ENCODE measurements at regions not wholly inside any gene's neighbourhood (a gene's known extent, or its start where the extent isn't known, plus 50 kb on each side); places are given as distances from the start of the nearest gene placed in this dataset.

DNA sequence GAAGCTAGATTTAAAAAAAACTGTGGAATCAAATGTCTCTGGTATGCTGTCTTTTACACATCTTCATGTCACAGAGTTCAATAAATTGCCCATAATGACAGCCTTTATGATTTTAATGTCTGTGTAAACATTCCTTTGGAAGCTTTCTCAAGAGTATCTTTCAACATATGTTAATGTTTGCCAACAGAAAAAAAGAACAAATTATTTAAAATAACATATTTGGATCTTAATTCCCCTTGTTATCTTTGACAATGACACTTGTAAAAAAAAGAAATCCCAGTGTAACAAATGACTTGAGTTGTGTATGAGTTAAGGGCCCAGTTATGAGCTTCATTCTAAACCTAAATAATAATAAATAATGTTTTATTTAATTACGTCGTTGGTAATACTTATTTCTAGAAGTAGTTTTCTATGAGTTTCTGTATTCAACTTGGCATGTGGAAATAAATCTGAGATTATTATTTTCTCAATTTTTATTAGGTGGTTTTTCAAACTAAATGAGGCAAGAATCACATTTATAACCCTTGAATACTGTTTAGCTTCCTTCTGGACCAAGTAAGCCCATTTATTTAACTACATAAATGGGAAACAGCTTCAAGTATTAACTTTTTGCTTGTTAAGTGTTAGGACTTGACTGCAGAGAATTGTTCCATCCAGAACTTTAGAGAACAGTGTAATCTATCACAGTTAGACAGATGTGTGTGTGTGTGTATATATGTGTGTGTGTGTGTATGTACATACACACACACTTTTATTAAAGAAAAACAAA lies 182.1 kb downstream of the POSTN start:
- H3K27me3 Mint-ChIP-seq, result peaks cover 0 to 3% of the 10 kb centered on the region in 2 donors
- Histone ChIP-seq H3K27ac (ENCODE audit: low read depth, low read length) (no peak overlapping the region), H3K36me3 (ENCODE audit: insufficient read depth, low read length) (no peaks in the 10 kb centered on the region), H3K27me3 (ENCODE audit: insufficient read depth, low read length, poor library complexity, severe bottlenecking) (no peaks in the 10 kb centered on the region), H3K9me3 (ENCODE audit: low read length) (no peaks in the 10 kb centered on the region), H3K4me1 (ENCODE audit: insufficient read depth, low read length) (no peaks in the 10 kb centered on the region), H3K4me3 (ENCODE audit: low read length) (no peak overlapping the region)
- H3K27ac Mint-ChIP-seq, result no peak overlapping the region
- H3K4me3 Mint-ChIP-seq, result no peak overlapping the region
- CTCF ChIA-PET, result no interaction called here
- H3K4me1 Mint-ChIP-seq, result no peaks in the 10 kb centered on the region
- H3K36me3 Mint-ChIP-seq, result no peaks in the 10 kb centered on the region
- peaks cover 2 to 5% (median 3%) of the 10 kb centered on the region in 5 donors for H3K9me3 Mint-ChIP-seq
- POLR2A ChIA-PET, result no interaction called here
- no peak for DNase-seq

- Histone ChIP-seq H3K36me3 (ENCODE audit: insufficient read depth, low read length) (no peaks in the 10 kb centered on the region), H3K4me1 (ENCODE audit: insufficient read depth, low read length) (no peaks in the 10 kb centered on the region), H3K27me3 (ENCODE audit: insufficient read depth, low read length, poor library complexity, severe bottlenecking) (no peaks in the 10 kb centered on the region), H3K9me3 (ENCODE audit: low read length) (no peaks in the 10 kb centered on the region), H3K27ac (ENCODE audit: low read depth, low read length) (no peak overlapping the region), H3K4me3 (ENCODE audit: low read length) (no peak overlapping the region)
- H3K27ac Mint-ChIP-seq, result peak overlapping the region in 1 of 8 donors; percentile 62
- H3K4me1 Mint-ChIP-seq, result no peaks in the 10 kb centered on the region
- H3K36me3 Mint-ChIP-seq, result no peaks in the 10 kb centered on the region
- ChIA-PET CTCF (no interaction called here), POLR2A (no interaction called here)
- DNase-seq, result no peak
- H3K9me3 Mint-ChIP-seq, result peaks cover 2 to 5% (median 3%) of the 10 kb centered on the region in 5 donors
- H3K4me3 Mint-ChIP-seq, result no peak overlapping the region
- H3K27me3 Mint-ChIP-seq, result peaks cover 0 to 1% of the 10 kb centered on the region in 2 donors
These were observed 185.4 kb downstream of the POSTN start for GRCh38 chr13:37413161-37413560.

DNA sequence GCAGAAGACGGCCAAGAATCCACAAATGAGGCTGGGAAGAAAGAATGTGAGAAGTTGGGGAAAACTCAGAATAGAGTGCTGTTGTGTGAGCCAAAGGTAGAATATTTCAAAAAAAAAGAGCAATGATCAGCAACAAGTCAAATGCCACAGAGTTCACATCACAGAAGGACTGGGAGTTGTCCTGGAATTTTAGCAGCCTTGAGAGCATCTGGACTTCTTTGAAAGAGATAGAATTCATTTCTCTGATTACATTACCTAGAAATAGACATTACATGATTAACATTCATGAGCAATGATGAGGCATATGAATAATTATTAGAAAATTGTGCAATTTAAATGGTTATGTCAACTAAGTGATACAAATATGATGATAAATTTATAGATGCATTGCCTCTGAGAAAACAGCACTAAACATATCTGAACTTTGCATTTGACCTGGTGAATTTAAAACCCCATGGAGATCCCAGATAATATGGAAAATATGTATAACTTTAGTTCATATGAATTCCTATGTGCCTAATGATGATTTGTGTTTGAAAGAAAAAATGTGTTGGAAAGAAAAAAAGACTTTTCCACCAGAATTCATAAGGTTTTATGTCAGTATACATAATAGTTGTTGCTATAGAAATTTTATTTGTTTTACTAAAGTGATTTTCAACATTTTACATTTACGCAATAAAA lies 186.2 kb downstream of the POSTN start:
- H3K4me3 Mint-ChIP-seq, result no peak overlapping the region
- H3K27me3 Mint-ChIP-seq, result peaks cover 0 to 1% of the 10 kb centered on the region in 2 donors
- no peaks in the 10 kb centered on the region for H3K4me1 ChIP-seq (ENCODE audit: insufficient read depth, low read length)
- H3K27me3 ChIP-seq (ENCODE audit: insufficient read depth, low read length, poor library complexity, severe bottlenecking), result no peaks in the 10 kb centered on the region
- no peaks in the 10 kb centered on the region for H3K9me3 ChIP-seq (ENCODE audit: low read length)
- H3K36me3 ChIP-seq (ENCODE audit: insufficient read depth, low read length), result no peaks in the 10 kb centered on the region
- ChIA-PET POLR2A (no interaction called here), CTCF (no interaction called here)
- no peak overlapping the region for H3K27ac ChIP-seq (ENCODE audit: low read depth, low read length)
- H3K4me1 Mint-ChIP-seq, result no peaks in the 10 kb centered on the region
- peak overlapping the region in 1 of 8 donors; percentile 65 for H3K27ac Mint-ChIP-seq
- no peak overlapping the region for H3K4me3 ChIP-seq (ENCODE audit: low read length)
- peaks cover 1 to 3% (median 2%) of the 10 kb centered on the region in 5 donors for H3K9me3 Mint-ChIP-seq
- H3K36me3 Mint-ChIP-seq, result no peaks in the 10 kb centered on the region
- DNase-seq, result no peak

DNA sequence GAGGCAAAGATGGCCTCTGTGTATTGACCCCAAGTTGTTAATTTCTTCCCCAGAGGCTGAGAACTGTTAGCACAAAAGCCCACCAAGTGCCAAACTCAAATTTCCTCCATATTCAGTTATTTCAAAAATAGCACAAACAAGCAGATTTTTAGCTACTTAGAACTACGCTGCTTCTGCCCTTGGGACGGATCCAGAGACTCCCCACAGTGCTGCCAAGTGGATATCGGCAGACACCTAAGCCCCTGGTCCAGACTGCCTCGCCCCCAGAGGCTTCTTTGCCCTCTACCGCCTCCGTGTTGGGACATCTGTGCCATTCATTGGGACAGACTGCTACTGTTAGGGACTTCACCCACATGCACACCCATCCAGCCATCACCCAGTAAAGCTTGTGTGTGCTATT lies 188.3 kb downstream of the POSTN start:
- CTCF ChIA-PET, result no interaction called here
- Mint-ChIP-seq H3K9me3 (peaks cover 0 to 6% (median 2%) of the 10 kb centered on the region in 5 donors), H3K27me3 (peaks cover 0 to 1% of the 10 kb centered on the region in 2 donors), H3K27ac (no peak overlapping the region), H3K4me1 (no peaks in the 10 kb centered on the region), H3K36me3 (no peaks in the 10 kb centered on the region), H3K4me3 (no peak overlapping the region)
- H3K36me3 ChIP-seq (ENCODE audit: insufficient read depth, low read length), result no peaks in the 10 kb centered on the region
- POLR2A ChIA-PET, result no interaction called here
- no peaks in the 10 kb centered on the region for H3K4me1 ChIP-seq (ENCODE audit: insufficient read depth, low read length)
- H3K27ac ChIP-seq (ENCODE audit: low read depth, low read length), result no peak overlapping the region
- no peak for DNase-seq
- no peak overlapping the region for H3K4me3 ChIP-seq (ENCODE audit: low read length)
- no peaks in the 10 kb centered on the region for H3K27me3 ChIP-seq (ENCODE audit: insufficient read depth, low read length, poor library complexity, severe bottlenecking)
- H3K9me3 ChIP-seq (ENCODE audit: low read length), result no peaks in the 10 kb centered on the region

DNA sequence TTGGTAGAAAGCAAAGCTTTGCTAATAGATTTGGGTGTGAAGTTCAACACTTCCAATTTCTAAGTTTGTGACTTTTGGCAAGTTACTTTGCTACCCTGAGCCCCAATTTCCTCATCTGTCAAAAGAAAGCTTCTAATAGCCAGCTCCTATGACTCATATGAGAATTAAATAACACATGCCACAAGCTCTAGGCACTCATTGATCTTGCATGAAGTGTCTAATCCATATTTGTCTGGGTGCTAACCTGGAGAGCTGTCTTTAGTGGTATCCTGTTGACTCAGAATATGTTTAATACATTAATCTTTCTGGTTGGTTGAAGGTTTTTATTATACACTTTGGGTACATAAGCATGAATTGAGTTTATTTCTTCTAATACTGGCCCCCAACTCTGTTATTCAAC lies 188.8 kb downstream of the POSTN start:
- Histone ChIP-seq H3K27ac (ENCODE audit: low read depth, low read length) (no peak overlapping the region), H3K4me3 (ENCODE audit: low read length) (no peak overlapping the region), H3K4me1 (ENCODE audit: insufficient read depth, low read length) (no peaks in the 10 kb centered on the region), H3K36me3 (ENCODE audit: insufficient read depth, low read length) (no peaks in the 10 kb centered on the region), H3K9me3 (ENCODE audit: low read length) (no peaks in the 10 kb centered on the region), H3K27me3 (ENCODE audit: insufficient read depth, low read length, poor library complexity, severe bottlenecking) (no peaks in the 10 kb centered on the region)
- H3K4me3 Mint-ChIP-seq, result no peak overlapping the region
- peaks cover 0 to 6% (median 2%) of the 10 kb centered on the region in 5 donors for H3K9me3 Mint-ChIP-seq
- H3K36me3 Mint-ChIP-seq, result no peaks in the 10 kb centered on the region
- POLR2A ChIA-PET, result no interaction called here
- H3K27me3 Mint-ChIP-seq, result peaks cover 0 to 1% of the 10 kb centered on the region in 2 donors
- no peak overlapping the region for H3K27ac Mint-ChIP-seq
- H3K4me1 Mint-ChIP-seq, result no peaks in the 10 kb centered on the region
- no peak for DNase-seq
- CTCF ChIA-PET, result no interaction called here

DNA sequence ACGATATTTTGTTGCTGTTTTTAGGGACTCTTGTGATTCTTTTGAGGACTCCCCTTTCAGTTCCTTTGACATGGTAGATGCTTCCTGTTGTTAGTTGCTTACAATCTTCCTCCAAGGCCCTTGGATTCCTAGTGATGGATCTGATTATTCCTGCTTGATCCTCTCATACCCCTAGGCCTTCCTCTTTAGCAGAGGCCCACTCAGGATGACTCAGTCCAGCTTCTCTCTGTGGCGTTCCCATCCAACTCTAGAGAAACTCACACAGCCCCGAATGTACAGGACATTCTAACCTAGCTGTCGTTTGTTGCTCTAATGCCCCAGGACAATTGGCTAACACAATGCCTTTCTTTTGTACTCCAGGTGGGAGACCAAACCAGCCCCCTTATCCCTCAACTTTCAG lies 191.4 kb downstream of the POSTN start:
- H3K4me1 Mint-ChIP-seq, result no peaks in the 10 kb centered on the region
- no peak overlapping the region for H3K27ac Mint-ChIP-seq
- no peak overlapping the region for H3K4me3 Mint-ChIP-seq
- Histone ChIP-seq H3K4me1 (ENCODE audit: insufficient read depth, low read length) (no peaks in the 10 kb centered on the region), H3K36me3 (ENCODE audit: insufficient read depth, low read length) (no peaks in the 10 kb centered on the region), H3K9me3 (ENCODE audit: low read length) (no peaks in the 10 kb centered on the region), H3K27ac (ENCODE audit: low read depth, low read length) (no peak overlapping the region), H3K27me3 (ENCODE audit: insufficient read depth, low read length, poor library complexity, severe bottlenecking) (no peaks in the 10 kb centered on the region), H3K4me3 (ENCODE audit: low read length) (no peak overlapping the region)
- DNase-seq, result no peak
- H3K27me3 Mint-ChIP-seq, result peaks cover 0 to 1% of the 10 kb centered on the region in 2 donors
- peaks cover 0 to 9% (median 4%) of the 10 kb centered on the region in 5 donors for H3K9me3 Mint-ChIP-seq
- ChIA-PET CTCF (no interaction called here), POLR2A (no interaction called here)
- no peaks in the 10 kb centered on the region for H3K36me3 Mint-ChIP-seq

GRCh38 chr13:37406031-37406430 lies 192.5 kb downstream of the POSTN start:
- POLR2A ChIA-PET, result no interaction called here
- peaks cover 0 to 18% (median 2%) of the 10 kb centered on the region in 5 donors for H3K9me3 Mint-ChIP-seq
- Histone ChIP-seq H3K4me1 (ENCODE audit: insufficient read depth, low read length) (no peaks in the 10 kb centered on the region), H3K9me3 (ENCODE audit: low read length) (no peaks in the 10 kb centered on the region), H3K27ac (ENCODE audit: low read depth, low read length) (no peak overlapping the region), H3K36me3 (ENCODE audit: insufficient read depth, low read length) (no peaks in the 10 kb centered on the region), H3K27me3 (ENCODE audit: insufficient read depth, low read length, poor library complexity, severe bottlenecking) (no peaks in the 10 kb centered on the region), H3K4me3 (ENCODE audit: low read length) (no peak overlapping the region)
- CTCF ChIA-PET, result no interaction called here
- no peaks in the 10 kb centered on the region for H3K4me1 Mint-ChIP-seq
- H3K36me3 Mint-ChIP-seq, result no peaks in the 10 kb centered on the region
- H3K4me3 Mint-ChIP-seq, result no peak overlapping the region
- peak overlapping the region in 1 of 8 donors; percentile 4 for H3K27ac Mint-ChIP-seq
- no peak for DNase-seq
- no peaks in the 10 kb centered on the region for H3K27me3 Mint-ChIP-seq

GRCh38 chr13:37403776-37404527 lies 194.6 kb downstream of the POSTN start:
- Mint-ChIP-seq H3K27me3 (no peaks in the 10 kb centered on the region), H3K9me3 (peaks cover 2 to 22% (median 2%) of the 10 kb centered on the region in 5 donors), H3K36me3 (no peaks in the 10 kb centered on the region), H3K4me3 (no peak overlapping the region), H3K27ac (no peak overlapping the region), H3K4me1 (no peaks in the 10 kb centered on the region)
- Histone ChIP-seq H3K4me3 (ENCODE audit: low read length) (no peak overlapping the region), H3K4me1 (ENCODE audit: insufficient read depth, low read length) (no peaks in the 10 kb centered on the region), H3K36me3 (ENCODE audit: insufficient read depth, low read length) (no peaks in the 10 kb centered on the region), H3K27me3 (ENCODE audit: insufficient read depth, low read length, poor library complexity, severe bottlenecking) (no peaks in the 10 kb centered on the region), H3K27ac (ENCODE audit: low read depth, low read length) (no peak overlapping the region), H3K9me3 (ENCODE audit: low read length) (no peaks in the 10 kb centered on the region)
- CTCF ChIA-PET, result no interaction called here
- no peak for DNase-seq
- POLR2A ChIA-PET, result no interaction called here

Measured in CD8-positive, alpha-beta memory T cell (primary cell).